CD4-positive, CD25-positive, alpha-beta regulatory T cell (primary cell): ENCODE measurements at regions not wholly inside any gene's neighbourhood (a gene's known extent, or its start where the extent isn't known, plus 50 kb on each side); places are given as distances from the start of the nearest gene placed in this dataset.

ENCODE experiments used
- ATAC-seq, 2 donors: fragments of 150-1000 bp; cut with Tn5 transposase; one replicate each; pipeline ENCODE4 v1.10.0; 2021; ENCODE audit warnings: low read depth in 2 of 2, moderate number of reproducible peaks in 2 of 2, moderate library complexity in 1 of 2
- DNase-seq, 3 donors: peaks; one replicate each; pipeline versions ENCODE4 v3.0.0 to v3.0.0-alpha.2; 2012 to 2022; ENCODE audit warnings: mixed read lengths in 1 of 3
- H3K27ac ChIP-seq: one replicate; pipeline ENCODE4 v1.7.0; 2013; ENCODE audit warnings: mild to moderate bottlenecking, low read length; ENCODE audit not compliant: insufficient read depth, poor library complexity, severe bottlenecking
- H3K27me3 ChIP-seq: one replicate; pipeline ENCODE4 v1.7.0; 2013; ENCODE audit warnings: low read length; ENCODE audit not compliant: control insufficient read depth, insufficient read depth
- H3K36me3 ChIP-seq: one replicate; pipeline ENCODE4 v1.7.0; 2013; ENCODE audit warnings: mild to moderate bottlenecking, low read length, moderate library complexity; ENCODE audit not compliant: control insufficient read depth, insufficient read depth
- H3K4me1 ChIP-seq: 2 replicates; pipeline ENCODE4 v1.7.0; 2013; ENCODE audit warnings: mild to moderate bottlenecking, low read length; ENCODE audit not compliant: insufficient read depth, control insufficient read depth, poor library complexity, severe bottlenecking
- H3K4me3 ChIP-seq: one replicate; pipeline ENCODE4 v1.7.0; 2013; ENCODE audit warnings: low read depth, mild to moderate bottlenecking, low read length, moderate library complexity
- H3K9me3 ChIP-seq, 2 experiments: 1 replicate in 1 of 2; 2 replicates in 1 of 2; pipeline ENCODE4 v1.7.0; 2013; ENCODE audit warnings: low read length in 2 of 2, mild to moderate bottlenecking in 1 of 2, moderate library complexity in 1 of 2; ENCODE audit not compliant: control insufficient read depth in 2 of 2
- H3K27ac Mint-ChIP-seq, 3 donors: one replicate each; pipeline ENCODE4 v1.8.0; 2020 to 2022; ENCODE audit warnings: mild to moderate bottlenecking in 3 of 3, mixed read lengths in 3 of 3, moderate library complexity in 2 of 3
- H3K27me3 Mint-ChIP-seq: one replicate; pipeline ENCODE4 v1.8.0; 2022; ENCODE audit warnings: mild to moderate bottlenecking, mixed read lengths
- H3K36me3 Mint-ChIP-seq: one replicate; pipeline ENCODE4 v1.8.0; 2020; ENCODE audit warnings: mixed read lengths
- H3K4me1 Mint-ChIP-seq, 4 donors: one replicate each; pipeline ENCODE4 v1.8.0; 2020 to 2022; ENCODE audit warnings: mixed read lengths in 4 of 4, mild to moderate bottlenecking in 1 of 4
- H3K4me3 Mint-ChIP-seq, 4 donors: one replicate each; pipeline ENCODE4 v1.8.0; 2020 to 2022; ENCODE audit warnings: mild to moderate bottlenecking in 4 of 4, mixed read lengths in 4 of 4, moderate library complexity in 3 of 4
- H3K9me3 Mint-ChIP-seq, 7 donors: one replicate each; pipeline ENCODE4 v1.8.0; 2020 to 2022; ENCODE audit warnings: mixed read lengths in 7 of 7, mild to moderate bottlenecking in 3 of 7, moderate library complexity in 2 of 7

GRCh38 chr10:128739930-128740329, 613.7 kb upstream of the MKI67 start:
- Mint-ChIP-seq H3K36me3 (no peaks in the 10 kb centered on the region), H3K9me3 (peaks cover 0 to 1% (median 0%) of the 10 kb centered on the region in 7 donors), H3K27ac (no peak overlapping the region), H3K4me1 (no peaks in the 10 kb centered on the region), H3K4me3 (no peak overlapping the region), H3K27me3 (peaks cover 6% of the 10 kb centered on the region)
- ATAC-seq (no peak), DNase-seq (no peak)
- no peak overlapping the region for H3K27ac ChIP-seq
- H3K4me1 ChIP-seq, result no peaks in the 10 kb centered on the region
- H3K36me3 ChIP-seq, result no peaks in the 10 kb centered on the region
- H3K27me3 ChIP-seq, result no peaks in the 10 kb centered on the region
- H3K9me3 ChIP-seq, result no peaks in the 10 kb centered on the region
- no peak overlapping the region for H3K4me3 ChIP-seq

DNA sequence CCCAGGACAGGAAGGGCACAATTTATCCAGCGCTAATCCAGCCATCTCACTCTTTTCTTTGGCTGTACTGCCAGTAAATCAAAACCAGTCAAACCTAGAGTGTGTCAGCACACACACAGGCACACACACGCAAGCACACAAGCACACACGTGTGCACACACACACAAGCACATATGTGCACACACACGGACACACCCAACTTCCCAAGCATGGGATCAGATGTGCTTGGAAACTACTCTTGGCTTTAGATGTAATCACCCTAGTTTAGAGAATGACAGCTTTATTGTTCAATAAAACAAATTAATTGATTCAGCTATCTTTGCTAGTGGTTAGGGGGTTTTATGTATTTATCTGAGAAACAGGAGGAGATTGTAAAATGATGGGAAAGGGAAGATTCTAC, 615.0 kb upstream of the MKI67 start:
- Mint-ChIP-seq H3K4me1 (no peaks in the 10 kb centered on the region), H3K9me3 (peaks cover 0 to 1% (median 0%) of the 10 kb centered on the region in 7 donors), H3K27me3 (peaks cover 6% of the 10 kb centered on the region), H3K4me3 (no peak overlapping the region), H3K36me3 (no peaks in the 10 kb centered on the region), H3K27ac (no peak overlapping the region)
- Histone ChIP-seq H3K4me3 (no peak overlapping the region), H3K9me3 (no peaks in the 10 kb centered on the region), H3K4me1 (no peaks in the 10 kb centered on the region), H3K27ac (no peak overlapping the region), H3K36me3 (no peaks in the 10 kb centered on the region), H3K27me3 (no peaks in the 10 kb centered on the region)
- ATAC-seq (no peak), DNase-seq (no peak)

GRCh38 chr10:128741680-128742079, 615.5 kb upstream of the MKI67 start:
- H3K36me3 Mint-ChIP-seq, result no peaks in the 10 kb centered on the region
- H3K4me1 Mint-ChIP-seq, result no peaks in the 10 kb centered on the region
- peaks cover 6% of the 10 kb centered on the region for H3K27me3 Mint-ChIP-seq
- H3K36me3 ChIP-seq, result no peaks in the 10 kb centered on the region
- H3K27me3 ChIP-seq, result no peaks in the 10 kb centered on the region
- no peak overlapping the region for H3K27ac ChIP-seq
- no peak overlapping the region for H3K4me3 ChIP-seq
- peaks cover 0 to 1% (median 0%) of the 10 kb centered on the region in 7 donors for H3K9me3 Mint-ChIP-seq
- no peak for DNase-seq
- H3K9me3 ChIP-seq, result no peaks in the 10 kb centered on the region
- no peak overlapping the region for H3K27ac Mint-ChIP-seq
- ATAC-seq, result no peak
- no peaks in the 10 kb centered on the region for H3K4me1 ChIP-seq
- no peak overlapping the region for H3K4me3 Mint-ChIP-seq

- no peaks in the 10 kb centered on the region for H3K4me1 ChIP-seq
- no peaks in the 10 kb centered on the region for H3K27me3 ChIP-seq
- ATAC-seq (no peak), DNase-seq (no peak)
- no peaks in the 10 kb centered on the region for H3K36me3 ChIP-seq
- H3K27ac Mint-ChIP-seq, result no peak overlapping the region
- no peaks in the 10 kb centered on the region for H3K9me3 ChIP-seq
- no peaks in the 10 kb centered on the region for H3K36me3 Mint-ChIP-seq
- H3K4me3 Mint-ChIP-seq, result no peak overlapping the region
- no peak overlapping the region for H3K4me3 ChIP-seq
- no peak overlapping the region for H3K27ac ChIP-seq
- H3K9me3 Mint-ChIP-seq, result peaks cover 0 to 3% (median 0%) of the 10 kb centered on the region in 7 donors
- H3K4me1 Mint-ChIP-seq, result no peaks in the 10 kb centered on the region
- peaks cover 6% of the 10 kb centered on the region for H3K27me3 Mint-ChIP-seq
Observed at GRCh38 chr10:128744092-128744491, 617.9 kb upstream of the MKI67 start.

- Mint-ChIP-seq H3K9me3 (peaks cover 0 to 3% (median 0%) of the 10 kb centered on the region in 7 donors), H3K4me1 (no peaks in the 10 kb centered on the region), H3K4me3 (no peak overlapping the region), H3K36me3 (no peaks in the 10 kb centered on the region), H3K27ac (no peak overlapping the region), H3K27me3 (peaks cover 6% of the 10 kb centered on the region)
- DNase-seq (no peak), ATAC-seq (no peak)
- no peaks in the 10 kb centered on the region for H3K36me3 ChIP-seq
- no peak overlapping the region for H3K27ac ChIP-seq
- no peaks in the 10 kb centered on the region for H3K9me3 ChIP-seq
- H3K27me3 ChIP-seq, result no peaks in the 10 kb centered on the region
- H3K4me1 ChIP-seq, result no peaks in the 10 kb centered on the region
- no peak overlapping the region for H3K4me3 ChIP-seq
Observed at GRCh38 chr10:128744811-128745305, 618.6 kb upstream of the MKI67 start.

GRCh38 chr10:128747582-128748346, 621.5 kb upstream of the MKI67 start:
- Mint-ChIP-seq H3K9me3 (peaks cover 0 to 3% (median 0%) of the 10 kb centered on the region in 7 donors), H3K27me3 (peaks cover 6% of the 10 kb centered on the region), H3K27ac (no peak overlapping the region), H3K36me3 (no peaks in the 10 kb centered on the region), H3K4me3 (no peak overlapping the region), H3K4me1 (no peaks in the 10 kb centered on the region)
- DNase-seq (no peak), ATAC-seq (no peak)
- H3K27me3 ChIP-seq, result no peaks in the 10 kb centered on the region
- H3K4me1 ChIP-seq, result no peaks in the 10 kb centered on the region
- H3K27ac ChIP-seq, result no peak overlapping the region
- no peak overlapping the region for H3K4me3 ChIP-seq
- H3K9me3 ChIP-seq, result no peaks in the 10 kb centered on the region
- H3K36me3 ChIP-seq, result no peaks in the 10 kb centered on the region

DNA sequence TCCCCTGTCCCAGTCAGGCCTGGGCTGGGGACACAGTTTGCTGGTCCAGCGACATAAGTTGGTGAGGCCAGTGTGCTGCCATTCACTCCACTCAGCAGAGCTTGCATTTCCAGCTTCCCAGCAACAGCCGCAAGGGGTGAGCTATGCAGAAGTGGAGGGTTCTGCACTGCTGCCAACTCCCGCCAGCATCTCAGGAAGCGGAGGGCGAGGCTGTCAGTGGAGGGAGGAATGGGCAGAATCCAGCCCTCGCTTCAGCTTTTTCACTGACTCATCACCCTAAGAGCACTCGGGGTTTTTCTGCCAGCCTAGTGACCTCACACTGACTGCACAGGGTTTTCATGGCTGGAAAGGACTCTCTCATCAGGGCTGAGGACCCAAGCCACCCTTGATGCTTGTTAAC, 625.1 kb upstream of the MKI67 start:
- no peak overlapping the region for H3K4me3 Mint-ChIP-seq
- Histone ChIP-seq H3K36me3 (no peaks in the 10 kb centered on the region), H3K27ac (no peak overlapping the region), H3K4me3 (no peak overlapping the region), H3K4me1 (no peaks in the 10 kb centered on the region), H3K9me3 (no peaks in the 10 kb centered on the region), H3K27me3 (no peaks in the 10 kb centered on the region)
- ATAC-seq (no peak), DNase-seq (no peak)
- H3K27me3 Mint-ChIP-seq, result no peaks in the 10 kb centered on the region
- H3K36me3 Mint-ChIP-seq, result no peaks in the 10 kb centered on the region
- H3K4me1 Mint-ChIP-seq, result no peaks in the 10 kb centered on the region
- H3K27ac Mint-ChIP-seq, result no peak overlapping the region
- peaks cover 0 to 3% (median 0%) of the 10 kb centered on the region in 7 donors for H3K9me3 Mint-ChIP-seq

DNA sequence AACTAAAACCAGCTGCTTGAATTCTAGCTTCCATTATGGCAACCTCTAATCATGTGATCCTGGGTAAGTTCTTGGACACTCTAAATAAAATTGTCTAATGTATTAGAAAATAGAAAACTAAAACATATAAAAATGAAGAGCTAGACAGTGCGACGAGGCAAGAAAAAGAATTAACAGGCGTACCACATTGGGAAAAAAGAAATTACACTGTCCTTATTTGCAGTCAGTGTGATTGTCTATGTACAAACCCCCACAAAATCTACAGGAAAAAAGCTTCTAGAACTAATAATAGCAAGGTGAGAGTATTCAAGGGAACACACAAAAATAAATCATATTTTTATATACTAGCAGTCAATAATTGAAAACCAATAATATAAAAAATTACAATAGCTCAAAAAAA, 625.6 kb upstream of the MKI67 start:
- no peaks in the 10 kb centered on the region for H3K27me3 ChIP-seq
- no peak overlapping the region for H3K27ac Mint-ChIP-seq
- no peaks in the 10 kb centered on the region for H3K4me1 ChIP-seq
- H3K9me3 ChIP-seq, result no peaks in the 10 kb centered on the region
- ATAC-seq (no peak), DNase-seq (no peak)
- H3K4me1 Mint-ChIP-seq, result no peaks in the 10 kb centered on the region
- no peak overlapping the region for H3K4me3 ChIP-seq
- H3K36me3 ChIP-seq, result no peaks in the 10 kb centered on the region
- H3K9me3 Mint-ChIP-seq, result peaks cover 0 to 3% (median 0%) of the 10 kb centered on the region in 7 donors
- H3K27ac ChIP-seq, result no peak overlapping the region
- H3K27me3 Mint-ChIP-seq, result no peaks in the 10 kb centered on the region
- H3K36me3 Mint-ChIP-seq, result no peaks in the 10 kb centered on the region
- H3K4me3 Mint-ChIP-seq, result peak overlapping the region in 1 of 4 donors; percentile 74
